ENCODE measurements at regions not wholly inside any gene's neighbourhood (a gene's known extent, or its start where the extent isn't known, plus 50 kb on each side); places are given as distances from the start of the nearest gene placed in this dataset.

DNA sequence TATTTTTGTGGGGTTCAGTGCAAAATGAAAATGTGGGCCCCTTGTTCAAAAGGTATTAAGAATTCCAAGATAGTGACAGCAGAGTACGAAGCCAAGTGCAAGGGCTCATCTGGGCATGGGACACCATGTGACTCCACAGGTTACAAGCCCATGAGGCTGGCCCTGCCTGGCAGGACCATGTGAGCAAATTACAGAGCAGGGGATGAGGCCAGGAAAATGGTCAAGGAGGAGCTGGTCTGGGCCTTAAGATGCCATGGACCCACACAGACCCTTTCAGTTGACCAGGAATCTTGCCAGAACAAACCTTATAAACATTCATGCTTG lies 86.9 kb downstream of the SNX5 start:
- TF ChIP-seq, protein P1, sequence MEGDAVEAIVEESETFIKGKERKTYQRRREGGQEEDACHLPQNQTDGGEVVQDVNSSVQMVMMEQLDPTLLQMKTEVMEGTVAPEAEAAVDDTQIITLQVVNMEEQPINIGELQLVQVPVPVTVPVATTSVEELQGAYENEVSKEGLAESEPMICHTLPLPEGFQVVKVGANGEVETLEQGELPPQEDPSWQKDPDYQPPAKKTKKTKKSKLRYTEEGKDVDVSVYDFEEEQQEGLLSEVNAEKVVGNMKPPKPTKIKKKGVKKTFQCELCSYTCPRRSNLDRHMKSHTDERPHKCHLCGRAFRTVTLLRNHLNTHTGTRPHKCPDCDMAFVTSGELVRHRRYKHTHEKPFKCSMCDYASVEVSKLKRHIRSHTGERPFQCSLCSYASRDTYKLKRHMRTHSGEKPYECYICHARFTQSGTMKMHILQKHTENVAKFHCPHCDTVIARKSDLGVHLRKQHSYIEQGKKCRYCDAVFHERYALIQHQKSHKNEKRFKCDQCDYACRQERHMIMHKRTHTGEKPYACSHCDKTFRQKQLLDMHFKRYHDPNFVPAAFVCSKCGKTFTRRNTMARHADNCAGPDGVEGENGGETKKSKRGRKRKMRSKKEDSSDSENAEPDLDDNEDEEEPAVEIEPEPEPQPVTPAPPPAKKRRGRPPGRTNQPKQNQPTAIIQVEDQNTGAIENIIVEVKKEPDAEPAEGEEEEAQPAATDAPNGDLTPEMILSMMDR (IDR thresholded peaks at IDR 0.05; ENCODE audit: low read depth, low read length) = no peak
- Histone ChIP-seq H3K9me3 (ENCODE audit: severe bottlenecking) (no peaks in the 10 kb centered on the region), H3K36me3 (no peaks in the 10 kb centered on the region), H3K4me3 (ENCODE audit: low read depth, low read length) (no peak overlapping the region), H3K27ac (no peak overlapping the region), H3K27me3 (ENCODE audit: insufficient read depth, low read depth, severe bottlenecking) (no peaks in the 10 kb centered on the region)
- no peak for DNase-seq

DNA sequence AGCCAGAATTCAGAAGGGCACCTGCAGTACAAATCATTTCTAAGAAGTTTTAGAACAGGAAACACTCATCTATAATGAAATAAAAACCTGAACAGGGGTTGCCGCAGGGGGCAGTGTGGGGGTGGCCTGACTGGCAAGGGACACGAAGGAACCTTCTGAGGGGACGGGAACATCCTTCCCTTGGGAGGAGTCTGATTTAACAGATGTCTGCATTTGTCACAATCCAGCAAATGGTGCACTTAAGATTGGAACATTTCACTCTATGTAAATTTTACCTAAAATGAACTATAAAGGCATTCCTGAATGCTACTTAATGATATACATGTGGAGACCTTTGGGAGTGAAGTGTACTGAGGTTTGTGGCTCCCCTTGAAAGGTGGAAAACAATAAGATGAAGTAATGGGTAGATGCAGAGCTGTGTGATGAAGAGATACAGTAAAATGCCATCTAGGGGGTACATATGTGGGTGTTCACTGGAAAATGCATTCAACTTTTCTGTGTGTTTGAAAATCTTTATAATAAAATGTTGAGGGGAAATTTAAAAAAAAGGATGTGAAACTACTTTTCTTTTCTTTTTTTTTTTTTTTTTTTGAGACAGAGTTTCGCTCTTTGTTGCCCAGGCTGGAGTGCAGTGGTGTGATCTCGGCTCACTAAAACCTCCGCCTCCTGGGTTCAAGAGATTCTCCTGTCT lies 89.5 kb downstream of the SNX5 start:
- no peak for DNase-seq
- Histone ChIP-seq H3K27me3 (ENCODE audit: insufficient read depth, low read depth, severe bottlenecking) (no peaks in the 10 kb centered on the region), H3K4me3 (ENCODE audit: low read depth, low read length) (no peak overlapping the region), H3K27ac (no peak overlapping the region), H3K36me3 (no peaks in the 10 kb centered on the region), H3K9me3 (ENCODE audit: severe bottlenecking) (no peaks in the 10 kb centered on the region)
- TF ChIP-seq, protein P1 (IDR thresholded peaks at IDR 0.05; ENCODE audit: low read depth, low read length) = no peak

DNA sequence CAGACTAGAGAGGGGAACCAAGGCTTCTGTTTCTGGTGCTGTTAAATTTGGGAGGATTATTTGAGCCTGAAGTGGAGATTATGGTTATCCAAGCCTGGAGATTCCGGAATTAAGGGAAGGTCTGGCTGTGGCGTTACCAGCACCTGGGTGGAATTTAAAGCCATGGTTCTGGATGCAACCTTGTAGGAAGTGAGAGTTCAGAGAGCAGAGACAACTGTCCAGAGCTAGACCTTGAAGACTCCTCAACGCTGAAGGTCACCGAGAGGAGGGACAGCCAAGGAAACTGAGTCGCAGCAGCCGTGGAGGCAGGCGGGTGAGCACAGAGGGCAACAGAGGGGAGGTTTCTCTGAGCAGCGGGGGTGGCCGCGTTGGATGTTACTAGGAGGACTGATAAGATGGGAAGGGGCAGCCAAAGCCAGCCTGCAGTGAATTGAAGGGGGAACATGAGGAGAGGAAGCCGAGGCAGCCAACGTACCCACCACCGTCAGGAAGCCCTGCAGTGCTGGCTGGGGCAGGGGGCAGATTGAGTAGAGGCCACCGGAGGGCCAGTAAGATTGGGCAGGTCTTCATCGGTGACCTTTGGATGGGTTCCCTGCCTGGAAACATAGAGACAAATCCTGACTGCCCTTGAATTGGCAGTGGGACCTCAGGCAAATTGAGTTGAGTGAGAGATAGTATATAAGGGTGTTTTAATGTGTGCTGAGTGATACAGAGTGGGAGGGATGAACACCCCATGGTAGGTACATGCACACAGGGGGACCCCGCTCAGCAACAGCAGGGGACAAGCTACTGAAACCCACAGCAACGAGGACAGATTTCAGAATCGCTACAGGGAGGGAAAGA lies 90.3 kb downstream of the SNX5 start:
- no peak overlapping the region for H3K4me3 ChIP-seq (ENCODE audit: low read depth, low read length)
- DNase-seq = no peak
- H3K9me3 ChIP-seq (ENCODE audit: severe bottlenecking) = no peaks in the 10 kb centered on the region
- TF ChIP-seq, protein P1 (IDR thresholded peaks at IDR 0.05; ENCODE audit: low read depth, low read length) = no peak
- no peak overlapping the region for H3K27ac ChIP-seq
- H3K36me3 ChIP-seq = no peaks in the 10 kb centered on the region
- no peaks in the 10 kb centered on the region for H3K27me3 ChIP-seq (ENCODE audit: insufficient read depth, low read depth, severe bottlenecking)

DNA sequence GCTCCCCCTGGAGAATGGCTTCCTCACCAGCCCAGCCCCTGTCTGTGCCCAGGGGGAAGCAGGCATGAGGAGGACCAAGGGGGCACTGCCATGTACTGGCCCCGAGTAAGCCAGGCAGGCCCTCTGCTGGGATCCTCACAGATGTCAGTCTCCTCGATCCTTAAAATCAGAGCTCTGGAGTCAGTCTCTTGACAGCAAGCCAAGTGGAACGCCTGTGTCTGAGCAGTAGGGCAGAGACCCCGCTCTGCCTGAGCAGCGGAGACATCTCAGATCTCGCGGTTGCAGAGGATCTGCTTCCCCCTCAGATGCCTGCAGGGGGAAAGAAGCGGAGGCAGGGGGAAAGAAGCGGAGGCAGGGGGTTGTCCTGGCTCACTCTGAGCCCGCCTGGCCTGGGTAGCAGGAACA lies 92.6 kb downstream of the SNX5 start:
- Histone ChIP-seq H3K4me3 (ENCODE audit: low read depth, low read length) (no peak overlapping the region), H3K9me3 (ENCODE audit: severe bottlenecking) (no peaks in the 10 kb centered on the region), H3K27ac (no peak overlapping the region), H3K27me3 (ENCODE audit: insufficient read depth, low read depth, severe bottlenecking) (no peaks in the 10 kb centered on the region), H3K36me3 (no peaks in the 10 kb centered on the region)
- TF ChIP-seq, protein P1 (IDR thresholded peaks at IDR 0.05; ENCODE audit: low read depth, low read length) = no peak
- DNase-seq = no peak

DNA sequence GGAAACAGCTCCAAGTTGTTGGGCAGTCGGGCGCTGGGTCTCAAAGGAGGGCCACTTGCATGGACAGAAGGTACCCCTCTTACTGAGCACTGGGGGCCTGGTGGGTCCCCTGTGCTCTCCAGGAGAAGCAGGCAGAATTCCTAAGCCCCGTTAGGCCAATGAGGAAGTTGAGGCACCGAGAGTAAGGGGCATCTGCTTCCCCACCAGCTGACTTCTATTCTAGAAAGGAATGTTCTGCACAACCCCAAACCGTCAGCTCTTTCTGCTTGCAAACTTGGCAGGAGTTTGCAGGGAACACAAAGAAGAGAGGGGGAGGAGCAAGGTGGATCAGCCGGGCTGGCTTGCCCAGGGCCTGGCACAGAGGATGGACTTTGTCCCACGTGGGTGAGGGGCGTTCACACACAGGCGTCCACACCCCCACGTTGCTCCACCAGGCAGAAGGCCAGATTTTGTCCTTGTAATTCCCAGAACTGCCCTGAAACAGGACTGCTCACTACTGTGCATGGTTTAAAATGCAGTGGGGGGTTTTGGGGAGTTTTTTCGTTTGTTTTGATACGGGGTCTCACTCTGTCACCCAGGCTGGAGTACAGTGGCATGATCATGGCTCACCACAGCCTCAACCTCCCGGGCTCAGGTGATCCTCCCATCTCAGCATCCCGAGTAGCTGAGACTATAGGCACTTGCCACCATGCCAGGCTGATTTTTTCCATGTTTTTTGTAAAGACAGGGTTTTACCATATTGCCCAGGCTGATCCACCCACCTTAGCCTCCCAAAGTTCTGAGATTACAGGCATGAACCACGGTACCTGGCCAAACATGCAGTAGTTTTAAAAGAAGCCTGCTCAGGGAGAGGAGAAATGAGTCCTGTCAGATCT lies 93.3 kb downstream of the SNX5 start:
- no peak overlapping the region for H3K27ac ChIP-seq
- no peaks in the 10 kb centered on the region for H3K9me3 ChIP-seq (ENCODE audit: severe bottlenecking)
- no peak for DNase-seq
- no peaks in the 10 kb centered on the region for H3K27me3 ChIP-seq (ENCODE audit: insufficient read depth, low read depth, severe bottlenecking)
- no peak overlapping the region for H3K4me3 ChIP-seq (ENCODE audit: low read depth, low read length)
- TF ChIP-seq, protein P1 (IDR thresholded peaks at IDR 0.05; ENCODE audit: low read depth, low read length) = no peak
- H3K36me3 ChIP-seq = no peaks in the 10 kb centered on the region
